ENCODE measurements at regions not wholly inside any gene's neighbourhood (a gene's known extent, or its start where the extent isn't known, plus 50 kb on each side); places are given as distances from the start of the nearest gene placed in this dataset.
"Not testable (repeated sequence)": the region's sequence is repeated elsewhere in the genome, so short reads cannot be mapped to it uniquely, and the experiment has no call there.

DNA sequence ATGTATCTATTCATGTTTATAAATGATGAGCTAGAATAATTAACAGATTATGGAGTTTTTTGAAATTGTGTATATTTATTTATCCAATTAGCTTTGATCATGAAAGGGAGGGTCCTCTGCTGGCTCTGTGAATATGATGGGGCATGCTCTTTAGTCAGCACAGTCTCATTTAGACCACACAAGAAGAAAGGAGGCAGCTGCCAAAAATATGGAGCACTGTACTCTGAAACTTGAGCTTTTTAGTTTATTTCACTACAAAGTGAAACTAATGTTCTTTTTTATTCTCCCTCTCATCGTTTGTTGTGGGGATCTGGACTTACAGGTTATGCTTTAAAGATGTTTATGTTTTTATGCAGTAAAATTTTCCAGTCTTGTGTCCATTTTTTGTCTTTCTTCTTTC lies 266.9 kb upstream of the GULP1 start:
- no peaks in the 10 kb centered on the region for H3K4me1 ChIP-seq
- no peak overlapping the region for H3K4me3 ChIP-seq
- H3K27me3 ChIP-seq (ENCODE audit: insufficient read depth in 3 of 3, low read length in 2 of 3), result no peaks in the 10 kb centered on the region
- intact Hi-C loops (cut with DNase I), result no loop called here
- H3K9me3 ChIP-seq, result no peaks in the 10 kb centered on the region
- DNase-seq, result no peak
- WGBS, 3 donors, result 24 to 40% (median 27%) methylated on average over 1 of the region's 1 CpG
- H3K27ac ChIP-seq, result no peak overlapping the region
- ATAC-seq, result no peak
- TF ChIP-seq CTCF (IDR thresholded peaks at IDR 0.05), result no peak
- no peaks in the 10 kb centered on the region for H3K36me3 ChIP-seq (ENCODE audit: insufficient read depth in 1 of 2, low read depth in 1 of 2)

GRCh38 chr2:188028739-188029138 lies 262.9 kb upstream of the GULP1 start:
- no peaks in the 10 kb centered on the region for H3K9me3 ChIP-seq
- no peak overlapping the region for H3K4me3 ChIP-seq
- no peaks in the 10 kb centered on the region for H3K36me3 ChIP-seq (ENCODE audit: insufficient read depth in 1 of 2, low read depth in 1 of 2)
- H3K27ac ChIP-seq, result no peak overlapping the region
- DNase-seq (no peak), ATAC-seq (no peak)
- TF ChIP-seq CTCF (IDR thresholded peaks at IDR 0.05), result no peak
- H3K4me1 ChIP-seq, result no peaks in the 10 kb centered on the region
- H3K27me3 ChIP-seq (ENCODE audit: insufficient read depth in 3 of 3, low read length in 2 of 3), result no peaks in the 10 kb centered on the region
- intact Hi-C loops (cut with DNase I), result no loop called here
- 72 to 87% (median 86%) methylated on average over 4 of the region's 4 CpGs for WGBS, 3 donors

- 39 to 55% (median 55%) methylated on average over 3 of the region's 3 CpGs for WGBS, 3 donors
- H3K9me3 ChIP-seq, result no peaks in the 10 kb centered on the region
- H3K4me3 ChIP-seq, result no peak overlapping the region
- ATAC-seq, result no peak
- no peaks in the 10 kb centered on the region for H3K27me3 ChIP-seq (ENCODE audit: insufficient read depth in 3 of 3, low read length in 2 of 3)
- intact Hi-C loops (cut with DNase I), result no loop called here
- no peaks in the 10 kb centered on the region for H3K36me3 ChIP-seq (ENCODE audit: insufficient read depth in 1 of 2, low read depth in 1 of 2)
- DNase-seq, result no peak
- H3K27ac ChIP-seq, result no peak overlapping the region
- TF ChIP-seq CTCF (IDR thresholded peaks at IDR 0.05), result no peak
- no peaks in the 10 kb centered on the region for H3K4me1 ChIP-seq
These were observed 259.4 kb upstream of the GULP1 start for GRCh38 chr2:188032306-188032705.

DNA sequence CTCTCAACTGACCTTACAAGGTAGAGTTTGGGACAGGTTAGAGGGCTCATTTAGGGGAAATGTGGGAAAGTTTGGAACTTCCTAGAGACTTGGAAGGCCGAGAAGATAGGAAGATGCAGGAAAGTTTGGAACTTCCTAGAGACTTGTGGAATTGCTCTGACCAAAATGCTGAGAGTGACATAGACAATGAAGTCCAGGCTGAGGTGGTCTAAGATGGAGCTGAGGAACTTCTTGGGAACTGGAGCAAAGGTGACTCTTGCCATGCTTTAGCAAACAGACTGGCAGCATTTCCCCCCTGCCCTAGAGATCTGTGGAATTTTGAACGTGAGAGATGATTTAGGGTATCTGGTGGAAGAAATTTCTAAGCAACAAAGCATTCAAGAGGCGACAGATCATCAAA lies 258.9 kb upstream of the GULP1 start:
- whole genome bisulfite sequencing, 3 donors, result 55 to 58% (median 55%) methylated on average over 3 of the region's 3 CpGs
- Histone ChIP-seq H3K4me3 (no peak overlapping the region), H3K27ac (no peak overlapping the region), H3K36me3 (ENCODE audit: insufficient read depth in 1 of 2, low read depth in 1 of 2) (no peaks in the 10 kb centered on the region), H3K4me1 (no peaks in the 10 kb centered on the region), H3K9me3 (no peaks in the 10 kb centered on the region), H3K27me3 (ENCODE audit: insufficient read depth in 3 of 3, low read length in 2 of 3) (no peaks in the 10 kb centered on the region)
- TF ChIP-seq CTCF (IDR thresholded peaks at IDR 0.05), result no peak
- DNase-seq (no peak), ATAC-seq (no peak)
- intact Hi-C loops (cut with DNase I), result no loop called here

DNA sequence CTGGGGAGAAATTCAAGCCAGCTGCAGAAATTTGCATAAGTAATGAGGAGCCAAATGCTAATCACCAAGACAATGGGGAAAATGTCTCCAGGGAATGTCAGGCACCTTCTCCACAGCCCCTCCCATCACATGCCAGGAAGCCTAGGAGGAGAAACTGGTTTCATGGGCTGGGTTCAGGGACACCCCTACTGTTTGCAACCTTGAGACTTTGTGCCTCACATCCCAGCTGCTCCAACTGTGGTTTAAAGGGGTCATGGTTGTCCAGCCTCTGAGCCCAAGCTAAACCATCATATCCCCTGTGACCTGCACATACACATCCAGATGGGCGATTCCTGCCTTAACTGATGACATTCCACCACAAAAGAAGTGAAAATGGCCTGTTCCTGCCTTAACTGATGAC lies 258.4 kb upstream of the GULP1 start:
- H3K27me3 ChIP-seq (ENCODE audit: insufficient read depth in 3 of 3, low read length in 2 of 3); H3K27ac ChIP-seq; DNase-seq; H3K36me3 ChIP-seq (ENCODE audit: insufficient read depth in 1 of 2, low read depth in 1 of 2); H3K4me3 ChIP-seq; H3K9me3 ChIP-seq; H3K4me1 ChIP-seq; intact Hi-C loops (cut with DNase I); ATAC-seq: not testable (repeated sequence)
- 56 to 83% (median 70%) methylated on average over 1 of the region's 1 CpG for WGBS, 3 donors

DNA sequence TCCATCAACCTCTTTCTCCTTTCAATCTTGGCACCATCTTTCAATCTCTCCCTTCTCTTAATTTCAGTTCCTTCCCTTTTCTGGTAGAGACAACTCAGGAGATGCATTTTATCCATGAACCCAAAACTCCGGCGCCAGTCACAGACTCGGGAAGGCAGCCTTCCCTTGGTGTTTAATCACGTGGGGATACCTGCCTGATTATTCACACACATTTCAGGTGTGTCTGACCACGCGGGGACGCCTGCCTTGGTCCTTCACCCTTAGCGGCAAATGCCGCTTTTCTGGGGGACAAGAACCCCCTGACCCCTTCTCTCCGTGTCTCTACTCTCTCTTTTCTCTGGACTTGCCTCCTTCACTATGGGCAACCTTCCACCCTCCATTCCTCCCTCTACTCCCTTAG lies 257.6 kb upstream of the GULP1 start:
- H3K36me3 ChIP-seq (ENCODE audit: insufficient read depth in 1 of 2, low read depth in 1 of 2); H3K4me1 ChIP-seq; DNase-seq; intact Hi-C loops (cut with DNase I); H3K9me3 ChIP-seq; ATAC-seq; H3K4me3 ChIP-seq; H3K27me3 ChIP-seq (ENCODE audit: insufficient read depth in 3 of 3, low read length in 2 of 3); H3K27ac ChIP-seq: not testable (repeated sequence)
- 85 to 89% (median 88%) methylated on average over 10 of the region's 10 CpGs for WGBS, 3 donors

GRCh38 chr2:188035377-188035776 lies 256.3 kb upstream of the GULP1 start:
- H3K36me3 ChIP-seq (ENCODE audit: insufficient read depth in 1 of 2, low read depth in 1 of 2); H3K9me3 ChIP-seq; intact Hi-C loops (cut with DNase I); H3K27ac ChIP-seq; H3K4me3 ChIP-seq; ATAC-seq; H3K27me3 ChIP-seq (ENCODE audit: insufficient read depth in 3 of 3, low read length in 2 of 3); DNase-seq; H3K4me1 ChIP-seq: not testable (repeated sequence)
- 79 to 87% (median 79%) methylated on average over 9 of the region's 9 CpGs for WGBS, 3 donors

DNA sequence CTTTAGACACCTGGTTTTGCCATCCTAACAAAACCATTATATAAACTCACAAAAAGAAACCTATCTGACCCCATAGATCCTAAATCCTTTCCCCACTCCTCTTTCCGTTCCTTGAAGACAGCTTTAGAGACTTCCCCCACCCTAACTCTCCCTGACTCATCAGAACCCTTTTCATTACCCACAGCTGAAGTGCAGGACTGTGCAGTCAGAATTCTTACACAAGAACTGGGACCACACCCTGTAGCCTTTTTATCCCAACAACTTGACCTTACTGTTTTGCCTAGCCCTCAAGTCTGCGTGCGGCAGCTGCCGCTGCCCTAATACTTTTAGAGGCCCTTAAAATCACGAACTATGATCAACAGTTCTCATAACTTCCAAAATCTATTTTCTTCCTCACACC lies 254.9 kb upstream of the GULP1 start:
- H3K4me3 ChIP-seq; H3K9me3 ChIP-seq; H3K27ac ChIP-seq; DNase-seq; H3K27me3 ChIP-seq (ENCODE audit: insufficient read depth in 3 of 3, low read length in 2 of 3); ATAC-seq; H3K36me3 ChIP-seq (ENCODE audit: insufficient read depth in 1 of 2, low read depth in 1 of 2); H3K4me1 ChIP-seq; intact Hi-C loops (cut with DNase I): not testable (repeated sequence)
- WGBS, 3 donors, result 94 to 96% (median 95%) methylated on average over 5 of the region's 5 CpGs
